Peyer's patch (tissue), 4 donors: ENCODE measurements at regions not wholly inside any gene's neighbourhood (a gene's known extent, or its start where the extent isn't known, plus 50 kb on each side); places are given as distances from the start of the nearest gene placed in this dataset.

ENCODE experiments used
- CTCF ChIP-seq, 6 experiments: fragments of 450-650 bp in 4 of 6; fragments of 200-600 bp in 2 of 6; sonication (generic) in 1 of 6; IDR thresholded peaks; one replicate each; pipeline ENCODE4 v1.5.1; 2017 to 2019; ENCODE audit warnings: antibody characterized with exemption in 6 of 6, mild to moderate bottlenecking in 3 of 6, moderate library complexity in 1 of 6
- POLR2A ChIP-seq, 2 donors: fragments of 450-650 bp; IDR thresholded peaks; one replicate each; pipeline ENCODE4 v1.5.1; 2017; ENCODE audit warnings: antibody characterized with exemption in 2 of 2, mild to moderate bottlenecking in 2 of 2, moderate library complexity in 2 of 2

- TF ChIP-seq CTCF (IDR thresholded peaks at IDR 0.05) (no peak), POLR2A (IDR thresholded peaks at IDR 0.05) (no peak)
Measured at GRCh38 chr12:61797266-61797665, 462.9 kb upstream of the USP15 start.
